CD4-positive, alpha-beta T cell (primary cell): ENCODE measurements at regions not wholly inside any gene's neighbourhood (a gene's known extent, or its start where the extent isn't known, plus 50 kb on each side); places are given as distances from the start of the nearest gene placed in this dataset.

Experiments used
- ATAC-seq: fragments of 200-7000 bp; cut with Tn5 transposase; one replicate; pipeline ENCODE4 v1.10.0; 2022; ENCODE audit warnings: mild to moderate bottlenecking; ENCODE audit not compliant: poor library complexity
- CTCF ChIA-PET: fragments of 350-600 bp; sonication (Branson Sonifier 250); formaldehyde crosslinking; loops from one replicate; lab custom pipeline; 2021; ENCODE audit warnings: antibody characterized with exemption, inconsistent platforms; lab: Charles Lee
- POLR2A ChIA-PET: fragments of 350-600 bp; sonication (Branson Sonifier 250); formaldehyde crosslinking; loops from one replicate; lab custom pipeline; 2021; ENCODE audit warnings: antibody characterized with exemption, inconsistent platforms; lab: Charles Lee
- DNase-seq, 14 experiments: peaks; one replicate each; pipeline ENCODE4 v3.0.0-alpha.2; 2013 to 2020; ENCODE audit warnings: mixed read lengths in 2 of 14
- H3K27ac ChIP-seq, 2 donors: one replicate each; pipeline versions ENCODE4 v1.5.1 to v1.7.0; 2013; ENCODE audit warnings: low read length in 2 of 2, low read depth in 1 of 2, mild to moderate bottlenecking in 1 of 2
- H3K27me3 ChIP-seq, 2 experiments: 1 replicate in 1 of 2; 2 replicates in 1 of 2; pipeline versions ENCODE4 v1.6.1 to v1.7.0; 2013; ENCODE audit warnings: low read length in 2 of 2, control low read depth in 1 of 2, mild to moderate bottlenecking in 1 of 2, moderate library complexity in 1 of 2; ENCODE audit not compliant: insufficient read depth in 2 of 2, control insufficient read depth in 1 of 2
- H3K36me3 ChIP-seq: one replicate; pipeline ENCODE4 v1.6.1; 2013; ENCODE audit warnings: low read length, control low read depth; ENCODE audit not compliant: insufficient read depth
- H3K4me1 ChIP-seq: one replicate; pipeline ENCODE4 v1.6.1; 2013; ENCODE audit warnings: low read length, control low read depth; ENCODE audit not compliant: insufficient read depth
- H3K4me3 ChIP-seq: one replicate; pipeline ENCODE4 v1.5.1; 2013; ENCODE audit warnings: mild to moderate bottlenecking, low read length, moderate library complexity
- H3K9me3 ChIP-seq, 2 experiments: 1 replicate in 1 of 2; 2 replicates in 1 of 2; pipeline versions ENCODE4 v1.6.1 to v1.7.0; 2013; ENCODE audit warnings: low read length in 2 of 2, mild to moderate bottlenecking in 2 of 2, control low read depth in 1 of 2, moderate library complexity in 1 of 2; ENCODE audit not compliant: control insufficient read depth in 1 of 2, insufficient read depth in 1 of 2
- H3K27ac Mint-ChIP-seq: one replicate; pipeline ENCODE4 v1.8.0; 2020; ENCODE audit warnings: mixed read lengths
- H3K27me3 Mint-ChIP-seq: one replicate; pipeline ENCODE4 v1.8.0; 2021; ENCODE audit warnings: mixed read lengths
- H3K36me3 Mint-ChIP-seq: one replicate; pipeline ENCODE4 v1.8.0; 2021; ENCODE audit warnings: low read depth, mixed read lengths
- H3K4me1 Mint-ChIP-seq: one replicate; pipeline ENCODE4 v1.8.0; 2021; ENCODE audit warnings: low read depth, mixed read lengths
- H3K4me3 Mint-ChIP-seq: one replicate; pipeline ENCODE4 v1.8.0; 2020; ENCODE audit warnings: mild to moderate bottlenecking, mixed read lengths
- H3K9me3 Mint-ChIP-seq: one replicate; pipeline ENCODE4 v1.8.0; 2020; ENCODE audit warnings: mixed read lengths
- CTCF ChIP-seq: fragments of 200-600 bp; IDR thresholded peaks from one replicate; pipeline ENCODE4 v1.8.0; 2022; ENCODE audit warnings: antibody characterized with exemption, mild to moderate bottlenecking
- intact Hi-C, 2 experiments: fragments of 100-400 bp; cut with DNase I in 1 of 2; cut with micrococcal nuclease in 1 of 2; formaldehyde crosslinking; loops; one replicate each; pipeline versions ENCODE4 v1.15.1 to v1.9.0; 2023 to 2025; cut with DNase I, micrococcal nuclease

- intact Hi-C loops = no loop called here
- CTCF ChIA-PET = no interaction called here
- Histone ChIP-seq H3K4me3 (no peak overlapping the region), H3K27ac (no peak overlapping the region), H3K27me3 (peaks cover 8 to 19% of the 10 kb centered on the region in 2 experiments), H3K36me3 (no peaks in the 10 kb centered on the region), H3K9me3 (no peaks in the 10 kb centered on the region), H3K4me1 (no peaks in the 10 kb centered on the region)
- Mint-ChIP-seq H3K4me3 (no peak overlapping the region), H3K9me3 (no peaks in the 10 kb centered on the region), H3K27ac (no peak overlapping the region), H3K27me3 (peaks cover 43% of the 10 kb centered on the region), H3K4me1 (no peaks in the 10 kb centered on the region), H3K36me3 (no peaks in the 10 kb centered on the region)
- no peak for TF ChIP-seq CTCF
- no peak for ATAC-seq
- POLR2A ChIA-PET = no interaction called here
- no peak for DNase-seq
These were observed 129.2 kb upstream of the CCL2 start for GRCh38 chr17:34125921-34126320.

- DNase-seq = no peak
- POLR2A ChIA-PET = no interaction called here
- no peak for TF ChIP-seq CTCF
- no peaks in the 10 kb centered on the region for H3K4me1 ChIP-seq
- Mint-ChIP-seq H3K4me3 (no peak overlapping the region), H3K36me3 (no peaks in the 10 kb centered on the region), H3K27me3 (peaks cover 39% of the 10 kb centered on the region), H3K9me3 (no peaks in the 10 kb centered on the region), H3K4me1 (no peaks in the 10 kb centered on the region), H3K27ac (no peak overlapping the region)
- no peak overlapping the region for H3K27ac ChIP-seq
- intact Hi-C loops = no loop called here
- no peaks in the 10 kb centered on the region for H3K9me3 ChIP-seq
- H3K36me3 ChIP-seq = no peaks in the 10 kb centered on the region
- CTCF ChIA-PET = no interaction called here
- no peak for ATAC-seq
- H3K4me3 ChIP-seq = no peak overlapping the region
- peaks cover 8 to 14% of the 10 kb centered on the region in 2 experiments for H3K27me3 ChIP-seq
These were observed 128.6 kb upstream of the CCL2 start for GRCh38 chr17:34126496-34126895.

GRCh38 chr17:34126965-34127364 is 128.1 kb upstream of the CCL2 start:
- Histone ChIP-seq H3K9me3 (no peaks in the 10 kb centered on the region), H3K27me3 (peaks cover 8 to 13% of the 10 kb centered on the region in 2 experiments), H3K27ac (no peak overlapping the region), H3K4me3 (no peak overlapping the region), H3K4me1 (no peaks in the 10 kb centered on the region), H3K36me3 (no peaks in the 10 kb centered on the region)
- CTCF ChIA-PET = no interaction called here
- no peak for TF ChIP-seq CTCF
- intact Hi-C loops = no loop called here
- Mint-ChIP-seq H3K4me3 (no peak overlapping the region), H3K27ac (no peak overlapping the region), H3K9me3 (no peaks in the 10 kb centered on the region), H3K27me3 (peaks cover 35% of the 10 kb centered on the region), H3K4me1 (no peaks in the 10 kb centered on the region), H3K36me3 (no peaks in the 10 kb centered on the region)
- POLR2A ChIA-PET = no interaction called here
- DNase-seq = no peak
- ATAC-seq = no peak
